ENCODE measurements at regions not wholly inside any gene's neighbourhood (a gene's known extent, or its start where the extent isn't known, plus 50 kb on each side); places are given as distances from the start of the nearest gene placed in this dataset.

GRCh38 chrX:118171356-118171755 is 54.7 kb upstream of the KLHL13 start:
- TF ChIP-seq, protein P1, sequence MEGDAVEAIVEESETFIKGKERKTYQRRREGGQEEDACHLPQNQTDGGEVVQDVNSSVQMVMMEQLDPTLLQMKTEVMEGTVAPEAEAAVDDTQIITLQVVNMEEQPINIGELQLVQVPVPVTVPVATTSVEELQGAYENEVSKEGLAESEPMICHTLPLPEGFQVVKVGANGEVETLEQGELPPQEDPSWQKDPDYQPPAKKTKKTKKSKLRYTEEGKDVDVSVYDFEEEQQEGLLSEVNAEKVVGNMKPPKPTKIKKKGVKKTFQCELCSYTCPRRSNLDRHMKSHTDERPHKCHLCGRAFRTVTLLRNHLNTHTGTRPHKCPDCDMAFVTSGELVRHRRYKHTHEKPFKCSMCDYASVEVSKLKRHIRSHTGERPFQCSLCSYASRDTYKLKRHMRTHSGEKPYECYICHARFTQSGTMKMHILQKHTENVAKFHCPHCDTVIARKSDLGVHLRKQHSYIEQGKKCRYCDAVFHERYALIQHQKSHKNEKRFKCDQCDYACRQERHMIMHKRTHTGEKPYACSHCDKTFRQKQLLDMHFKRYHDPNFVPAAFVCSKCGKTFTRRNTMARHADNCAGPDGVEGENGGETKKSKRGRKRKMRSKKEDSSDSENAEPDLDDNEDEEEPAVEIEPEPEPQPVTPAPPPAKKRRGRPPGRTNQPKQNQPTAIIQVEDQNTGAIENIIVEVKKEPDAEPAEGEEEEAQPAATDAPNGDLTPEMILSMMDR (conservative IDR thresholded peaks at IDR 0.05; ENCODE audit: low read depth in 2 of 2) = no peak
- no peak for TF ChIP-seq EZH2 (IDR thresholded peaks at IDR 0.05; ENCODE audit: low read depth, unreplicated experiment)
- no peak for TF ChIP-seq JUNB (IDR thresholded peaks at IDR 0.05; ENCODE audit: unreplicated experiment)
- no peak for TF ChIP-seq POLR2AphosphoS5 (IDR thresholded peaks at IDR 0.05; ENCODE audit: low read depth)
- no peak for TF ChIP-seq STAT1 (IDR thresholded peaks at IDR 0.05; ENCODE audit: unreplicated experiment)
- no peak for TF ChIP-seq EZH2phosphoT487 (IDR thresholded peaks at IDR 0.05; ENCODE audit: unreplicated experiment)
- no peak for TF ChIP-seq NANOG (IDR thresholded peaks at IDR 0.05; ENCODE audit: borderline replicate concordance)
- TF ChIP-seq CREB1 (CRISPR knock-in tag; IDR thresholded peaks at IDR 0.05; ENCODE audit: low read depth) = no peak
- TF ChIP-seq, protein P2, sequence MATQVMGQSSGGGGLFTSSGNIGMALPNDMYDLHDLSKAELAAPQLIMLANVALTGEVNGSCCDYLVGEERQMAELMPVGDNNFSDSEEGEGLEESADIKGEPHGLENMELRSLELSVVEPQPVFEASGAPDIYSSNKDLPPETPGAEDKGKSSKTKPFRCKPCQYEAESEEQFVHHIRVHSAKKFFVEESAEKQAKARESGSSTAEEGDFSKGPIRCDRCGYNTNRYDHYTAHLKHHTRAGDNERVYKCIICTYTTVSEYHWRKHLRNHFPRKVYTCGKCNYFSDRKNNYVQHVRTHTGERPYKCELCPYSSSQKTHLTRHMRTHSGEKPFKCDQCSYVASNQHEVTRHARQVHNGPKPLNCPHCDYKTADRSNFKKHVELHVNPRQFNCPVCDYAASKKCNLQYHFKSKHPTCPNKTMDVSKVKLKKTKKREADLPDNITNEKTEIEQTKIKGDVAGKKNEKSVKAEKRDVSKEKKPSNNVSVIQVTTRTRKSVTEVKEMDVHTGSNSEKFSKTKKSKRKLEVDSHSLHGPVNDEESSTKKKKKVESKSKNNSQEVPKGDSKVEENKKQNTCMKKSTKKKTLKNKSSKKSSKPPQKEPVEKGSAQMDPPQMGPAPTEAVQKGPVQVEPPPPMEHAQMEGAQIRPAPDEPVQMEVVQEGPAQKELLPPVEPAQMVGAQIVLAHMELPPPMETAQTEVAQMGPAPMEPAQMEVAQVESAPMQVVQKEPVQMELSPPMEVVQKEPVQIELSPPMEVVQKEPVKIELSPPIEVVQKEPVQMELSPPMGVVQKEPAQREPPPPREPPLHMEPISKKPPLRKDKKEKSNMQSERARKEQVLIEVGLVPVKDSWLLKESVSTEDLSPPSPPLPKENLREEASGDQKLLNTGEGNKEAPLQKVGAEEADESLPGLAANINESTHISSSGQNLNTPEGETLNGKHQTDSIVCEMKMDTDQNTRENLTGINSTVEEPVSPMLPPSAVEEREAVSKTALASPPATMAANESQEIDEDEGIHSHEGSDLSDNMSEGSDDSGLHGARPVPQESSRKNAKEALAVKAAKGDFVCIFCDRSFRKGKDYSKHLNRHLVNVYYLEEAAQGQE (IDR thresholded peaks at IDR 0.05; ENCODE audit: unreplicated experiment) = no peak
- TF ChIP-seq ETS1 (IDR thresholded peaks at IDR 0.05) = no peak
- TF ChIP-seq, protein P3, sequence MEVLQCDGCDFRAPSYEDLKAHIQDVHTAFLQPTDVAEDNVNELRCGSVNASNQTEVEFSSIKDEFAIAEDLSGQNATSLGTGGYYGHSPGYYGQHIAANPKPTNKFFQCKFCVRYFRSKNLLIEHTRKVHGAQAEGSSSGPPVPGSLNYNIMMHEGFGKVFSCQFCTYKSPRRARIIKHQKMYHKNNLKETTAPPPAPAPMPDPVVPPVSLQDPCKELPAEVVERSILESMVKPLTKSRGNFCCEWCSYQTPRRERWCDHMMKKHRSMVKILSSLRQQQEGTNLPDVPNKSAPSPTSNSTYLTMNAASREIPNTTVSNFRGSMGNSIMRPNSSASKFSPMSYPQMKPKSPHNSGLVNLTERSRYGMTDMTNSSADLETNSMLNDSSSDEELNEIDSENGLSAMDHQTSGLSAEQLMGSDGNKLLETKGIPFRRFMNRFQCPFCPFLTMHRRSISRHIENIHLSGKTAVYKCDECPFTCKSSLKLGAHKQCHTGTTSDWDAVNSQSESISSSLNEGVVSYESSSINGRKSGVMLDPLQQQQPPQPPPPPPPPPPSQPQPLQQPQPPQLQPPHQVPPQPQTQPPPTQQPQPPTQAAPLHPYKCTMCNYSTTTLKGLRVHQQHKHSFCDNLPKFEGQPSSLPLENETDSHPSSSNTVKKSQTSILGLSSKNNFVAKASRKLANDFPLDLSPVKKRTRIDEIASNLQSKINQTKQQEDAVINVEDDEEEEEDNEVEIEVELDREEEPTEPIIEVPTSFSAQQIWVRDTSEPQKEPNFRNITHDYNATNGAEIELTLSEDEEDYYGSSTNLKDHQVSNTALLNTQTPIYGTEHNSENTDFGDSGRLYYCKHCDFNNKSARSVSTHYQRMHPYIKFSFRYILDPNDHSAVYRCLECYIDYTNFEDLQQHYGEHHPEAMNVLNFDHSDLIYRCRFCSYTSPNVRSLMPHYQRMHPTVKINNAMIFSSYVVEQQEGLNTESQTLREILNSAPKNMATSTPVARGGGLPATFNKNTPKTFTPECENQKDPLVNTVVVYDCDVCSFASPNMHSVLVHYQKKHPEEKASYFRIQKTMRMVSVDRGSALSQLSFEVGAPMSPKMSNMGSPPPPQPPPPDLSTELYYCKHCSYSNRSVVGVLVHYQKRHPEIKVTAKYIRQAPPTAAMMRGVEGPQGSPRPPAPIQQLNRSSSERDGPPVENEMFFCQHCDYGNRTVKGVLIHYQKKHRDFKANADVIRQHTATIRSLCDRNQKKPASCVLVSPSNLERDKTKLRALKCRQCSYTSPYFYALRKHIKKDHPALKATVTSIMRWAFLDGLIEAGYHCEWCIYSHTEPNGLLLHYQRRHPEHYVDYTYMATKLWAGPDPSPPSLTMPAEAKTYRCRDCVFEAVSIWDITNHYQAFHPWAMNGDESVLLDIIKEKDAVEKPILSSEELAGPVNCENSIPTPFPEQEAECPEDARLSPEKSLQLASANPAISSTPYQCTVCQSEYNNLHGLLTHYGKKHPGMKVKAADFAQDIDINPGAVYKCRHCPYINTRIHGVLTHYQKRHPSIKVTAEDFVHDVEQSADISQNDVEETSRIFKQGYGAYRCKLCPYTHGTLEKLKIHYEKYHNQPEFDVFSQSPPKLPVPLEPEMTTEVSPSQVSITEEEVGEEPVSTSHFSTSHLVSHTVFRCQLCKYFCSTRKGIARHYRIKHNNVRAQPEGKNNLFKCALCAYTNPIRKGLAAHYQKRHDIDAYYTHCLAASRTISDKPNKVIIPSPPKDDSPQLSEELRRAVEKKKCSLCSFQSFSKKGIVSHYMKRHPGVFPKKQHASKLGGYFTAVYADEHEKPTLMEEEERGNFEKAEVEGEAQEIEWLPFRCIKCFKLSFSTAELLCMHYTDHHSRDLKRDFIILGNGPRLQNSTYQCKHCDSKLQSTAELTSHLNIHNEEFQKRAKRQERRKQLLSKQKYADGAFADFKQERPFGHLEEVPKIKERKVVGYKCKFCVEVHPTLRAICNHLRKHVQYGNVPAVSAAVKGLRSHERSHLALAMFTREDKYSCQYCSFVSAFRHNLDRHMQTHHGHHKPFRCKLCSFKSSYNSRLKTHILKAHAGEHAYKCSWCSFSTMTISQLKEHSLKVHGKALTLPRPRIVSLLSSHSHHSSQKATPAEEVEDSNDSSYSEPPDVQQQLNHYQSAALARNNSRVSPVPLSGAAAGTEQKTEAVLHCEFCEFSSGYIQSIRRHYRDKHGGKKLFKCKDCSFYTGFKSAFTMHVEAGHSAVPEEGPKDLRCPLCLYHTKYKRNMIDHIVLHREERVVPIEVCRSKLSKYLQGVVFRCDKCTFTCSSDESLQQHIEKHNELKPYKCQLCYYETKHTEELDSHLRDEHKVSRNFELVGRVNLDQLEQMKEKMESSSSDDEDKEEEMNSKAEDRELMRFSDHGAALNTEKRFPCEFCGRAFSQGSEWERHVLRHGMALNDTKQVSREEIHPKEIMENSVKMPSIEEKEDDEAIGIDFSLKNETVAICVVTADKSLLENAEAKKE (CRISPR knock-in tag; IDR thresholded peaks at IDR 0.05) = no peak

Measured in GM23338 (cell line).